HG02623 (cell line): ENCODE measurements at regions not wholly inside any gene's neighbourhood (a gene's known extent, or its start where the extent isn't known, plus 50 kb on each side); places are given as distances from the start of the nearest gene placed in this dataset.
A peak's percentile ranks its signal among the peaks of the same experiment; 100 is the strongest.

Source experiments
- ATAC-seq: cut with Tn5 transposase; IDR thresholded peaks from one replicate; pipeline ENCODE4 v1.9.1; 2021; ENCODE audit warnings: moderate library complexity; ENCODE audit not compliant: unreplicated experiment

DNA sequence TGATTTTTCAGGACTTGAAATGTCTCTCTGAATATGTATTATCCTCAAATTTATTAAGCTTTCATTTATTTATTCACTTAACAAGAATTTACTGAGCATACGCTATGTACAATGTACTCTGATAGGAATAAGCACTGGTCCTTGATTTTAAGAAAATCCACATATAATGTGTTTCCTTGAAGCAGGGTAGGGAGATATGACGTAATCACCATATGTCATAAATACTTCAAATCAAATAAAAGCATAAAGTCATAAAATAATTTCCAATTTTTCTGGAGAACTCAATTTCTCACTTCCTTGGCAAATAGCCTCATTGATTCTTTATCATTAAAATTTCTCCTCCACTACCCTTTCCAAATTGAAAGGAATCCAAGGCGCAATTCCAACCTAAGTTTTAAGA lies 177.8 kb upstream of the GAP43 start:
- ATAC-seq: no peak

DNA sequence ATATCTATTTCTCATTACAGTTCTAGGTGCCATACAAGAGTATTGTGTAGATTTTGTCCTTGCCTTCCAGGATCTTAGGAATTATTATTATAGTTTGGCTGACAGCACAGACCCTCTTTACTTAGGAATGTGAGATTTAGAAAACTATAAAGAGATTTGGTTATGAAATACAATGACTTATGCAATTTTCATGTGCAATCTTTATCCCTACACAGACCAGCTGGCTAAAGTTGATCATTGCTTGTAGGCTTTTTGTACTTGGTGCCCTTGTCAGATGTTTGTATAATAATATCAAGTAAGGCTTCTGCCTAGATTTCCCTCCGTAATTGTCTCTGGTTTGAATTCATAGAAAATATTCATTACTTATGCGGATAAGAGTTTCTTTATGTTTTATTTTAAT lies 174.5 kb upstream of the GAP43 start:
- ATAC-seq: no peak

DNA sequence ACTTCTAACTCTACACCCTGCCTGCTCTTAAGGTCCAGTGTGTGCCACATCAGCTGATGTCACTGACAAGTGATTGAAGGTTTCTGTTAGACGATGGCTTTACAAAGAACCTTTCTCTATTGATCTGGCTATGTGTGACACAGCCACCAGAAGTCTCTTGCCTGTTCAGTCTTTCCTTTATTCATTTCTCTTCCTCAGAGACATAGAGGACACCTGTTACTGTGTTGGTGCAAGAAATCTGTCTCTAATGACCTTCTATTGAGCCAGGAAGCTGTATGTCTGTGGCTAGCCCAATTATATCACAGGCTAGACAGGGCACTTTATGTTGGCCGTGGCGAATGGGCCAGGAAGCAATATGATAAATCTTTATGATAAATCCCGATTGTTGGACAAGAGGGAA lies 173.3 kb upstream of the GAP43 start:
- no peak for ATAC-seq

DNA sequence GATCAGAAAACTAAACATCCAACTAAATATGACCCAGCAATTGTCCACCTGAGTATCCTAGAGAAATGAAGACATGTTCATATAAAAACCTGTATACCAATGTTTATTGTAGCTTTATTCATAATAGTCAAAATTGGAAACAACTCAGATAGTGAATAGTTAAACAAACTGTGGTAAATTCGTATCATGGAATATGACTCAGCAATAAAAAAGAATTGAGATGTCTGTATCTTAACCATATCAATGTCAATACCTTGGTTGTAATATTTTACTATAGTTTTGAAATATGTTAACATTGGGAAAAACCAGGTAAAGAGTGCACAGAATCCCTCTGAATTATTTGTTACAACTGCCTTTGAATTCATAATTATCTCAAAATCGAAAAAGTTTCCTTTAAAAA lies 159.3 kb upstream of the GAP43 start:
- no peak for ATAC-seq

DNA sequence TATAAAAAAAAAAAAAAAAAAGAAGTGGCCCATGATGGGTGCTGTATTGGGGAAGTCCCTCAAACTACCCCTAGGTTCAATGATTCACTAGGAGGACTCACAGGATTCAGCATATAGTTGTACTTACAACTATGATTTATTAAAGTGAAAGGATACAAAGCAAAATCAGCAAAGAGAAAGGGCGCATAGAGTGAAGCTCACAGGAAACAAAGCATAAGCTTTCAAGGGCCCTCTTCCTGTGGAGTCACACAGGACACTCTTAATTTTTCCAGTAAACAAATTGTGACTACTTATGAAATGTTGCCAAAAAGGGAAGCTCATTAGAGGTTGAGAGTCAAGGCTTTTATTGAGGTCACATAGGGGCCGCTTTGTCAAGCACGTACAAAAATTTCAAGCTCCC lies 153.7 kb upstream of the GAP43 start:
- peak; percentile 66 for ATAC-seq

DNA sequence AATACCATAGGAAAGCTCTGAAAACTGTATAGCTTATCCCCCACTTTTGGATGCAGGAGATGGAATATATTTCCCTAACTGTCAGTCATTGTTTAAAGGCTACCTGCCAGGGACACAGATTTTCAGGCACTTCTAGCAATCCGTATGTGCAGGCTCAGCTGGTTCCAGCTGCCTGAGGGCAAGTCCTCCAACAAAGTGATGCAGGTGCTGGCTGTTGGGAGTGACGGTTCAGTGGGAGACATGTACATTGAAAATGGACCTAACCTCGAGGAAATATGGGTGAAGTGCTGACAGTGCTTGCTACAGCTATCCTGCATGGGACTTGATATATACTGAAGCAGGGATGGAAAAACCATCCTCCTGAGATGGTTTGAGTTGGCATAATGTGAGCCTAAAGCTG lies 153.1 kb upstream of the GAP43 start:
- ATAC-seq: no peak

DNA sequence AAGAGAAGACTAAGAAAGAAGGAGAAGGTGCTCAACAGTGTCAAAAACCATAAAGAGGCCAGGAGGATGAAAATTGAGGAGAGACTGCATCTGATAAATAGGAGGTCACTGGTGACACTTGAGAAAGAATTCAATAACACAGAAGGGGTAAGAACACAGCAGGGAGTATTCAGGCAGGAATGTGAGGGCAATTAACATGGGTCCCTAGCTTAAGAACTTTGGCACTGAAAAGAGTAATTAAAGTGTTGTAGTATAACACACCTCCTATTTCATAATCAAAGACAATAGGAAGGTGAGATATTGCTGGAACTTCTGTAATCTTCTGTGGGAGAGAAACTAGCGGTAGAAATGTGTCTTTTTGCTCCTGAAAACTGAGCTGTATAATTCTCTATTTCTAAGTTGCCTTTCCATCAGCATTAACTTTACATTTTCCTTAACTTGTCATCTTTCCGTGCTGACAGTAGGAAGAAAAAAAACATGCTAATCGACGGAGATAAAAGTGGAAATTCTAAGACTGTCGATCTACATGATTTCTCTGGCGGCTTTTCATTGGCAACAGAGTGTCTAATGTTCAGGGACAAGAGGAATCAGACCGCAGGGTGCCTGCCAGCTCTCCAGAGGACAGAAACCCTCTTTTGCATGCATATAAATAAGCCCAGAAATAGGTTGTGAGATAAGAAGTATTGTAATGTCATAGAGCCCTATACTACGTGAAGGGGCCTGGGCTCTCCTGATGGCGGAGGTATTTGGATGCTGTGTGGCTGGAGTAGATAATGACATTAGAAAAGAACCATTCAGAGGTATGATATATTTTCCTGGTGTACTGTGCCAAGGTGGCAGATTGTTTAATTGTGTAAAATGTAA lies 147.9 kb upstream of the GAP43 start:
- ATAC-seq: no peak

DNA sequence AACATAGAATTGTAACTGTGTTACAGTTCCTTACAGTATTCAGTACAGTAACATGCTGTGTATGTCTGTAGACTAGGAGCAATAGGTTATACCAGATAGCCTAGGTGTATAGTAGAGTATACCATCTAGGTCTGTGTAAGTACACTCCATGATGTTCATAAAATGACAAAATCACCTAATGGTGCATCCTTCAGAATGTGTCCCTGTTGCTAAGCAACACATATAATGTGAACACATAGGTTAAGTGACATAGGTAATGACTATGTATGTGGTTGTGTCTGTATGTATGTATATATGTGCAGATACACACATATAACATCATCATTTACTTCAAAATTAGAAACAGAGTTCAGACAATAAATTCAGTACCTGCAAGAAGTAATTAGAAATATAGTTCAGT lies 146.8 kb upstream of the GAP43 start:
- ATAC-seq: no peak

DNA sequence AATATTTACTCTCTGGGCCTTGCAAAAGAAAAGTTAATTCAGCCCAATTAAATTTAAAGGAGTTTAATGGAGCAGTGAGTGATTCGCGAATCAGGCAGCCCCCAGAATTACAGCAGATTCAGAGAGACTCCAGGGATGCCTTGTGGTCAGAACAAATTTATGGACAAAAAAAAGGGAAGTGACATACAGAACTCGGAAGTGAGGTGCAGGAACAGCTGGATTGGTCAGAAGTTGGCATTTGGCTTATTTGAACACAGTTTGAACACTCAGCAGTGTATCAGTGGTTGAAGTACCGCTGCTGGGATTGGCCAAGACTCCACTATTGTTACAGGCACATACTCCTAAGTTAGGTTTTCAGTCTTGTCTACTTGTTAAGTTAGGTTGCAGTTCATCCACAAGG lies 145.0 kb upstream of the GAP43 start:
- ATAC-seq: no peak

DNA sequence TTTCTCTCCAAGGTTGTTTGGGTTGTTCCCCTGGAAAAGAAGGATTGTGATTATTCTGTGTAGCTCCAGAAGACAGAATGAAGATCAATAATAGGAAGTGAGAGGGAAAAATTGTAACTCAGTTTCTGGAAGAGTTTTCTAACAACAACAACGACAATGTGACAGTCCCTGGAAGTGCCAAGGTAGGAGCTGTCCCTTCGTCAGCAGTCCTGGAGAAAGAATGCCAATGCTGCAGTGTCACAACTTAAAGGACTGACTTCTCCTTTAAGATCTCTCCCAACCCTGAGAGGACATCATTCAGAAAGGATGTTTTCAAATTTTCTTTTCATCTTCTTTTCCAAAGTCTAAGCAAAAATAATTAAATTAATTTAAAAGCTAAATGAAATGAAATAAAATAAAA lies 136.4 kb upstream of the GAP43 start:
- no peak for ATAC-seq

DNA sequence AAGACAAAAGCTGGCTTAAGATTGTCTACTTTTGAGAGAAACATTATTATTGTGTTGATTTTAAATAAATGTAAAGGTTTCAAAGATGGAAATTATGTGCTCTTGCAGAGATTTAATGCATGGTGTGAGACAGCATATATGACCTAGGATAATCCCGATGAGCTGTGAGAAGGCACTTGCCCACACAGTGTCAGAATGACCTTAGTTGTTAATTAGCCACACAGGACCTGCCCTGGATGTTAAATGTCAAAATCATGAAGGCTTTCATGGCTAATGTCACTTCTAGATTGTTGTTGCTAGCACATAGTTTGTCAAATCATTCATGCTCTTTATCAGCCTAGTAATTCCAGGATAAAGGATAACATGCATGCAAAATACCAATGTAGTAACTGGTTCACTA lies 135.3 kb upstream of the GAP43 start:
- ATAC-seq: no peak

DNA sequence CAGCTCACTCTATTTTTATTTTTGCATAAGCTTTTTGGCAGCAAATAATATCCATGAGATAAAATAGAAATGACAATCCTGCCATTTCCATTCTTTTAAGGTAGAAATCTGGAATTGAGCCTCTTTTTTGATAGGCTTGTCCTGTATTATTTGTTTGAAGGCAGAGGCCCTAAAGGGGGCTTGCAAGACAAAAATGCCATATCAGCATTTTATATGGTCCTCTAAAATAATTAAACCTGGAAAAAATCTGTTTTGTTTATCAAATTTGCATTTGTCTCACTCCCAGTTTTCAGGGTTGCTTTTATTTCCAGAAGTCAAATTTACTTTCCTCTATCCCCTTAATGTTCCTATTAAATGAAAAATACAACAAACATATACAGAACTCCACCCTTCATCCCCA lies 134.9 kb upstream of the GAP43 start:
- ATAC-seq: no peak

DNA sequence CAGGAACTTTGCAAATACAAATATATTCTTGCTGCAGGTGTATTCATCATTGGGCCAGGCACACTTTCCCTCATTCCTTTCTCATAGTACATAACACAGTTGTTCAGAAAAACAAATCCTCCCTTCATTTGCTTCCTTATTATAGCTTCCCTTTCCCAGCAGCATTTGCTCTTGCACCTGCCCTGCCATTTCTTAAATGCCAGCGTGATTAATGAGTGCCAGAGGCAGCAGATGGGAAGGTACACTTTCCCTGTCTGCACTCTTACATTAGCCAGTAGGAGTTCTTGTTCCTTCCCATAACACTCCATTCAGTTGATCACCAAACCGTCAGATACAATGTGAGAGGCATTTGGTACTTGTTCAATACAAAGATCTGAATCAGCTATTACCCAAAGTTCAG lies 128.5 kb upstream of the GAP43 start:
- ATAC-seq: no peak

DNA sequence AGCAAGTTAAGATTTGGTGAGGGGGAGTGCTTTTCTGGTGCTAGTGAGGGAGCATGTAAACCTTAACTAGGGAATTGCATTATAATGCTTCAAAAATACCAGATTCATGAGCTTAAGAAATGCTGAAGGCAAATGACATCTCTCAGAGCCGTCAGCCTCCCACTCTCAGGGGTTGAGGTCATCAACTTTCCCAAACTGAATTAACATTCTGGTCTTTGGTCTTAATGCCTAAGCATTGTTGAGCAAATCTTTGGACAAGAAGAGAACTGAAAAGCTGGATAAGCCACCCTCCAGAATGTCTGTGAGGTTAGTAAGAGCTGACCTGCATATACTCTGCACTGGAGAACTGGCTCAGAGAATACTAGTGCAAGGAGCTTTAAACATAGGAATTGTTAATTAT lies 124.9 kb upstream of the GAP43 start:
- no peak for ATAC-seq

DNA sequence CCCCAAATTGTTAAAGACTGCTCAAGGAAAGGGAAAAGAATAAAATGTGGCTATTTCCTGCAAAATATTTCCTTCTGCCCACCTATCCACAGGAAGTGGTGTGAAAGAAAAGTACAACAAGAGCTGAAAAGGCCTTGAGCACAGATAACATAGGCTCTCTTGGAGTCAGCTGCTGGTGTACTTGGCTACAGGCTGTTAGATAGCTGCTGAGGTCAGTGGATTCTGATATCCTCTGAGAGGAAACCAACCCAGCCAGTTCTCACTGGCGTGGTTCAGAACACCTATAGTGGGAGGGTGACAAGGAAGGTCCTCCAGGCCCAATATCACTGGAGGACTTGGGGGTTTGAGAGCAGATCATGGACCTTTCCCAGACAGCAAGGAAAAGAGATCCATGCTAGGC lies 124.4 kb upstream of the GAP43 start:
- ATAC-seq: no peak

DNA sequence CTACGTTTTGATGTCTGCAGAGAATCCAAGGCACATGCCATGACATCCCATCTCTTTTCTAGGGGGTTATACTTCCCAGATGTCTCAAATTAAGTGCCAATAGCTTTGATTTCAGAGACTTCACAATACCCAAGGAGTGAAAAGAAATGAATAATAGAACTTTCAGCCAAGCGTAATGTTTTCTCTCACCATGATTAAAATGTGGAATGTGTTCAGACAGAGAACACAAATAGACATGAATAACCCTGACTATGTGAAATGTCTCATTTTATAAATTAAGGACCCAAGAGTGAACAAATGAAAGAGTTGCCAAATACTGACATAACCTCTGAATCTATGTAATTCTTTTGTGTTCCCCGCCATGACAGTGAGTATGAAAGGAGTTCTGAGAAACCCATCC lies 123.6 kb upstream of the GAP43 start:
- no peak for ATAC-seq

DNA sequence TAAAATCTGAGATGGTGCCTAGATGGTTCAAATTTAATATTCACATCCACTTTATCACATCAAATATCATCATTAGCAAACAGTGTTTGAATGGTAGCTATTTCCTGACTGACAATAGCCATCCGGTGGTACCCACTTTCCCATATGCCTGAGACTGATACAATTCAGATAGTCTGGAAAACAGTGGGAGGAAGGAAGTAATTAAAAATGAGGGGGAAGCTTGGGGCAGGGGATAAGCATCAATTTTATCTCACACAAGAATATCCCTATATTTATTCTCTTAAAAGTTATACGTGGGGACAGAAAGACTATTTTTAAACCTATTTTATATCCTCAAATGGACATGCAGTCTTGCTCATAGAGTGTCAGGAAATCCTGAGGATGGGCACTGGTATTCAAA lies 122.5 kb upstream of the GAP43 start:
- no peak for ATAC-seq

DNA sequence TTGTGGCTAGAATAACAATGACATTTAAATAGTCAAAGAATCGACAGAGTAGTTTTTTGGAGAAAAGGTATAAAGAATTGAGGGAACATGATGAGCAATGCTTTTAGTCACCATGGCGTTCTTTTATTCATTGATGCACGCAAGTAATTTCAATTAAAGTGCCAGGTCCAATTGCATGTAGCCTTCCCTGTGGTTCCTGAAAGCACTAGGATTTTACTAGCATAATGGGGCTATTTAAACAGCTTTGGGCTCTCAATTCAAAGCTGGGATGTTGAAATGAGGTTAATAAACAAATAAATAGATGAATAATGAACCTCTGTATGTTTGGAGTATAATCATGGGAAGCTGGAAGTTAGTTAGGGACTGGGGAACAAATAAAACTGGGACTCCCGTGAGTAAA lies 121.2 kb upstream of the GAP43 start:
- ATAC-seq: no peak

DNA sequence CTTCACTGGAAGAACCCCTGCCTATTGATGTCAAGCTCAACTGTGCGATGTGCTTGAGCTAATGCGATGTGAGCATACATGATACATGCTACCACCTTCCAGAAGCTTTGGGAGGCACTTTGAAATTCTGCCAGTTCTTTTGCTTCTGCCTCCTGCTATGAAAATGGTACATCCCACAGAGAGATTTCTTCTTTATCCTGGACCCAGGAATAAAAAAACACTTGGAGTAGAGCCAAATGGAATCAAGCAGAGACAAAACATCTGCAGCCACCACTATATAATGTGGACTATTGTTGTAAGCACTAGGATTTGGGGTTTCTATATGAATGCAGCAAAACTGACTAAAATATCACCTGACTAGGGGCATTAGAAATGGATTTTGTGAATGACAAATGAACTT lies 119.9 kb upstream of the GAP43 start:
- no peak for ATAC-seq

DNA sequence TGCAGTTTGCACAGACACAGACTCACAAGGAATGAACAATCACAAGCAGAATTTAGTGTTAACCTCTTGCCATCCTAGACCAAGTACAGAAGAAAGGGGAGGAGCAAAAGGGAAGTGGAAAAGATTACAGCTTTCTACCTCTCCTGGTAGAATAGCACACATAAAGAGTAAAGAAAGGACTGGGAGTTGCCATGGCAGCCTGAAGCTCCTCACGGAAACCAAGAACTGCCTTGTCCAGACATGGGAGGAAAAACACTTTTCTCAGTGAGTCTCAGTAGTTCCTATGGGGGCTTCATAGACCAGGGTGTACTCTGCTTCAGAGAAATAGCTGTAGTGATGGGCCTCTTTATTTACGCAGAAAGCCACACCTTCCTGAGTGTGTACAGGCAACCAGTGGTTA lies 114.7 kb upstream of the GAP43 start:
- no peak for ATAC-seq

DNA sequence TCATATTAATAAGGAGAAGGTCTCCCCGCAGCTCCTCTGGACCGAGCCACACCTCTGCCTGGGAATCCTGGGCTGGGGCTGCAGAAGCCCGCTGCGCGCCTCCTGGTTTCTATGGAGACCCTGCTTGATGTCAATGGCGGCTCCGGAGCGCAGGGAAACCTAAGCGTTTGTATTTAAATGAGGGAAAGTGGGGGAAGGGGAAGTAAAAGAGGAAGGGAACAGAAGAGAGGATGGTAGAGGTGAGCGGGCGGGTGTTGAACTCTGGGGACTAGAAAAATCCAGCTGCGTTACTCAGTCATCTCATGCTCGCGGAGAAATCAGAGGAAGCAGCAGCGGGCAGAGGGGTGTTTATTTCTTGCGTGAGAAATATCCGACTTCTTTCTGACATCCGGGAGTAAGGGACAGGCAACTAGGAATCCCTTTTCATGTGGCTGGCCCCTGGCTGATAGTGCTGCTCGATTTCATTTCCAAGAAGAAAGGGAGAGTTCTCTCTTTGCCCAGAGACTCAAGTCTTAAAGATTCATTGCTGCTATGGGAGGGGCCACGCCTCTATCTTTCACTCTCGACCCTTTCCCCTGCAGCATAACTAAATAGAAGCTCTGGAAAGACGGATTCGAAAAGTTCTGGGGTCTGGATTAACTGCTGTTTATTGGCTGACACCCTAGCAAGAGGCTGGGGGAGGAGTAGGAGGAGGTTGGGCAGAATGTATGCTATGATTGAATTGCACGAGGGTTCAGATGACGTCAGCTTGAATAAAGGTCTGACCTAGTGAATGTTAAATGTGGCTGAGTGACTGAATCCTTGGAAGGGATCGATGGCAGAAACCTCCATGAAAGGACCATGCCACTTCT lies 110.5 kb upstream of the GAP43 start:
- no peak for ATAC-seq

DNA sequence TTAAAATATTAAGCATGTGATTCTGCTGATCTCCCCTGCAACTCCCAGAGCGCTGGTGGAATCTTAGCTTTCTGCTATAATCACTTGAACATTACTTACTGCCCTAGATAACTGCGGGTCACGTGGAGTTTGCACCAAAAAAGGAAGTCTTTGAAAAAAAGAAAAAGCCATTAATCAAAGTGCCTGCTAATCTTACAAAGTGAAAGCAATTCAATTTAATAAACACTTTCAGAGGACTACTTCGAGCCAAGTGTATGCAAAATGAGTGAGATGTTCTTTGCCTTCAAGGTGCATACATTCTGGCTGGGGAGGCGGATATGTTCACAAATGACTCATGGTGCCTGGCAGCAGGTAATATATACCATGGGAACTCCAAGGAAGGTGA lies 109.9 kb upstream of the GAP43 start:
- ATAC-seq: no peak
